ENCODE measurements at regions not wholly inside any gene's neighbourhood (a gene's known extent, or its start where the extent isn't known, plus 50 kb on each side); places are given as distances from the start of the nearest gene placed in this dataset.

- TF ChIP-seq EZH2phosphoT487 (IDR thresholded peaks at IDR 0.05), result no peak
- no peak for TF ChIP-seq CTCF (IDR thresholded peaks at IDR 0.05)
These were observed 358.9 kb downstream of the CTTN start for GRCh38 chr11:70757241-70757640.

All from neural progenitor cell (in vitro differentiated cells).